ENCODE measurements at regions not wholly inside any gene's neighbourhood (a gene's known extent, or its start where the extent isn't known, plus 50 kb on each side); places are given as distances from the start of the nearest gene placed in this dataset.

DNA sequence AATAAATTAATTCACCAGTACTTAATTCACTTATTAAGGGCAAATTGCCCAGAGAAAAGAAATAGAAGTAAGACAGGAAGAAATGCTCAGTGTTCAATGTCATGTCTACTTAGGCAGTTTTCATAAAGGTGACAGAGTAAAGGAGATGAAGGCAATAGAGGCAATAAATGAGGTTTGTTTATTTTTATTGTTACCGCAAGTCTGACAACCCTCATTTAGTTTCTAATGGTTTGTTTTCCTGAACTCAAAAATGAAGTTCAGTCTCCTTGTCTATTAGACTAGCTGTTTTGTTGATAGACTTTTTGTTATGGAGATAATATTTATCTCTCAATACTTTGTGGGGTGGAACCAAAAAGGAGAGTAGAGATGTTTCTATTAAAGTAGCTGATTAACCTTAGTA is 258.3 kb downstream of the C3orf38 start:
- Histone ChIP-seq H3K27me3 (ENCODE audit: control insufficient read depth, insufficient read depth, low read length) (no peaks in the 10 kb centered on the region), H3K9me3 (ENCODE audit: control insufficient read depth, insufficient read depth, low read length) (no peaks in the 10 kb centered on the region), H3K36me3 (ENCODE audit: control insufficient read depth, insufficient read depth, low read length) (no peaks in the 10 kb centered on the region), H3K9ac (ENCODE audit: low read depth, low read length) (no peak overlapping the region), H3K4me1 (ENCODE audit: control insufficient read depth, insufficient read depth, low read length) (no peaks in the 10 kb centered on the region), H3K4me3 (ENCODE audit: low read depth, low read length) (no peak overlapping the region), H3K27ac (ENCODE audit: low read depth, low read length) (no peak overlapping the region)

- H3K27me3 ChIP-seq (ENCODE audit: control insufficient read depth, insufficient read depth, low read length), result no peaks in the 10 kb centered on the region
- no peak overlapping the region for H3K27ac ChIP-seq (ENCODE audit: low read depth, low read length)
- H3K9ac ChIP-seq (ENCODE audit: low read depth, low read length), result no peak overlapping the region
- H3K36me3 ChIP-seq (ENCODE audit: control insufficient read depth, insufficient read depth, low read length), result no peaks in the 10 kb centered on the region
- H3K9me3 ChIP-seq (ENCODE audit: control insufficient read depth, insufficient read depth, low read length), result no peaks in the 10 kb centered on the region
- H3K4me3 ChIP-seq (ENCODE audit: low read depth, low read length), result no peak overlapping the region
- no peaks in the 10 kb centered on the region for H3K4me1 ChIP-seq (ENCODE audit: control insufficient read depth, insufficient read depth, low read length)
Measured at GRCh38 chr3:88408935-88409334, 259.2 kb downstream of the C3orf38 start.

GRCh38 chr3:88410259-88410658 is 260.5 kb downstream of the C3orf38 start:
- no peak overlapping the region for H3K27ac ChIP-seq (ENCODE audit: low read depth, low read length)
- no peaks in the 10 kb centered on the region for H3K27me3 ChIP-seq (ENCODE audit: control insufficient read depth, insufficient read depth, low read length)
- H3K4me3 ChIP-seq (ENCODE audit: low read depth, low read length), result no peak overlapping the region
- no peaks in the 10 kb centered on the region for H3K36me3 ChIP-seq (ENCODE audit: control insufficient read depth, insufficient read depth, low read length)
- H3K4me1 ChIP-seq (ENCODE audit: control insufficient read depth, insufficient read depth, low read length), result no peaks in the 10 kb centered on the region
- H3K9ac ChIP-seq (ENCODE audit: low read depth, low read length), result no peak overlapping the region
- H3K9me3 ChIP-seq (ENCODE audit: control insufficient read depth, insufficient read depth, low read length), result no peaks in the 10 kb centered on the region

GRCh38 chr3:88412346-88412745 is 262.6 kb downstream of the C3orf38 start:
- Histone ChIP-seq H3K4me3 (ENCODE audit: low read depth, low read length) (no peak overlapping the region), H3K27ac (ENCODE audit: low read depth, low read length) (no peak overlapping the region), H3K36me3 (ENCODE audit: control insufficient read depth, insufficient read depth, low read length) (no peaks in the 10 kb centered on the region), H3K9me3 (ENCODE audit: control insufficient read depth, insufficient read depth, low read length) (no peaks in the 10 kb centered on the region), H3K27me3 (ENCODE audit: control insufficient read depth, insufficient read depth, low read length) (no peaks in the 10 kb centered on the region), H3K9ac (ENCODE audit: low read depth, low read length) (no peak overlapping the region), H3K4me1 (ENCODE audit: control insufficient read depth, insufficient read depth, low read length) (no peaks in the 10 kb centered on the region)

GRCh38 chr3:88416436-88416835 is 266.7 kb downstream of the C3orf38 start:
- Histone ChIP-seq H3K27ac (ENCODE audit: low read depth, low read length) (no peak overlapping the region), H3K9me3 (ENCODE audit: control insufficient read depth, insufficient read depth, low read length) (no peaks in the 10 kb centered on the region), H3K36me3 (ENCODE audit: control insufficient read depth, insufficient read depth, low read length) (no peaks in the 10 kb centered on the region), H3K27me3 (ENCODE audit: control insufficient read depth, insufficient read depth, low read length) (no peaks in the 10 kb centered on the region), H3K9ac (ENCODE audit: low read depth, low read length) (no peak overlapping the region), H3K4me3 (ENCODE audit: low read depth, low read length) (no peak overlapping the region), H3K4me1 (ENCODE audit: control insufficient read depth, insufficient read depth, low read length) (no peaks in the 10 kb centered on the region)

- Histone ChIP-seq H3K36me3 (ENCODE audit: control insufficient read depth, insufficient read depth, low read length) (no peaks in the 10 kb centered on the region), H3K27ac (ENCODE audit: low read depth, low read length) (no peak overlapping the region), H3K9me3 (ENCODE audit: control insufficient read depth, insufficient read depth, low read length) (no peaks in the 10 kb centered on the region), H3K4me1 (ENCODE audit: control insufficient read depth, insufficient read depth, low read length) (no peaks in the 10 kb centered on the region), H3K27me3 (ENCODE audit: control insufficient read depth, insufficient read depth, low read length) (no peaks in the 10 kb centered on the region), H3K4me3 (ENCODE audit: low read depth, low read length) (no peak overlapping the region), H3K9ac (ENCODE audit: low read depth, low read length) (no peak overlapping the region)
Measured at GRCh38 chr3:88418219-88418618, 268.5 kb downstream of the C3orf38 start.

DNA sequence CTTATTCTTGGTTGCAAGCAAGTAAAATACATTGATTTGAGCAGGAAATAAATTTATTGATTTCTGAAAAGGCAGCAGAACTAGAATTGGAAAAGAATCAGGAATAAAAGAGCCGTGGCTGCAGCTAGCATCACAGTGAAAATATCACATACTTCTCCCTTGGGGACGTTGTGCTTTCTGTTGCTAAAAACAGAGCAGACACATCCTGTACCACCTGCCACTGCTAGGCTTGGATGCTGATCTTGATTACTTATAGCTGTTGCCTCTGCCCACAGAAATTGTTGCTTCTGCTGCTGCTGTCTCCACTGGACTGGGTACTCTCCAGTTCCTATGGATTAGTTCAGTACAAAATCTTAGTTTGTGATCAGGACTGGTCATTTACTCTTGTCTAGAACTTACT is 283.8 kb downstream of the C3orf38 start:
- no peak overlapping the region for H3K4me3 ChIP-seq (ENCODE audit: low read depth, low read length)
- no peak overlapping the region for H3K9ac ChIP-seq (ENCODE audit: low read depth, low read length)
- H3K9me3 ChIP-seq (ENCODE audit: control insufficient read depth, insufficient read depth, low read length), result no peaks in the 10 kb centered on the region
- H3K27me3 ChIP-seq (ENCODE audit: control insufficient read depth, insufficient read depth, low read length), result no peaks in the 10 kb centered on the region
- H3K4me1 ChIP-seq (ENCODE audit: control insufficient read depth, insufficient read depth, low read length), result no peaks in the 10 kb centered on the region
- no peaks in the 10 kb centered on the region for H3K36me3 ChIP-seq (ENCODE audit: control insufficient read depth, insufficient read depth, low read length)
- no peak overlapping the region for H3K27ac ChIP-seq (ENCODE audit: low read depth, low read length)

DNA sequence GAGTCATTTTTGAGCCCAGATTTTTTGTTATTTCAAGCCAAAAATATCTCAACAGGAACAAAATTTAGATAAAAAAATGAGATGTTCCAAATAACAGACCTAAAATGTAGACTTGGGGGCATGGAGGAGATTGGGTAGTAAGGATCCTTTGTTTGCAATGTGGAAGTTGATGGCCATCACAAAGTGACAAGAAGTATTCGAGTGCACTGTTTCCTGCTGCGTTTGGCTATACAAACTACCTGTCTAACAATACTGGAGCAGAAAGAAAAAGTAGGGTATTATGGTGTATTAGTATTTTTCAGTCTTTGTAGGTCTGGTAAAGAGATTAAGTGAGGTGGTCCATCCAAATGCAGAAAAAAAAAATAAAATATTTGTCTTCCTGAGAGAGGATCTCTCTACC is 284.2 kb downstream of the C3orf38 start:
- no peaks in the 10 kb centered on the region for H3K9me3 ChIP-seq (ENCODE audit: control insufficient read depth, insufficient read depth, low read length)
- H3K4me1 ChIP-seq (ENCODE audit: control insufficient read depth, insufficient read depth, low read length), result no peaks in the 10 kb centered on the region
- H3K27me3 ChIP-seq (ENCODE audit: control insufficient read depth, insufficient read depth, low read length), result no peaks in the 10 kb centered on the region
- H3K36me3 ChIP-seq (ENCODE audit: control insufficient read depth, insufficient read depth, low read length), result no peaks in the 10 kb centered on the region
- H3K27ac ChIP-seq (ENCODE audit: low read depth, low read length), result no peak overlapping the region
- no peak overlapping the region for H3K4me3 ChIP-seq (ENCODE audit: low read depth, low read length)
- no peak overlapping the region for H3K9ac ChIP-seq (ENCODE audit: low read depth, low read length)

DNA sequence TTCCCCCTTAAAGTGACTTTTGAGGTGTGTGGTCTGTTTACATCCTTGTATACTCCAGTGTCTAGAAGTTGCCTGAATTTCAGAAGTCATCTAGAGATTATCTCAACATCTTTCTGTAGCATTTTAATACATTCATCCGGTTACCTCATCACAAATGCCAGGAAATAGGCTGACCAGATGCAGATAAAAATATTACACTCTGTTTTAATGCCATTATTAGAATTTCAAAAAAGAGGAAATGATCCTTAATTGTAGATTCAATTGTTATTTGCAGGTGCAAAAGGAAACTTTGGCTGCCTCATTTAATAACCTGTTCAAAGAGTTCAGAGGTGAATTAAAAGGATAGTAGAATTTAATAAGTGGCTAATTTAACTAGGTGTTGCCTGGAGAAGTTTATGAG is 290.9 kb downstream of the C3orf38 start:
- H3K4me3 ChIP-seq (ENCODE audit: low read depth, low read length), result no peak overlapping the region
- H3K27me3 ChIP-seq (ENCODE audit: control insufficient read depth, insufficient read depth, low read length), result no peaks in the 10 kb centered on the region
- peaks cover 13% of the 10 kb centered on the region; the same call in 1 of the 2 replicates for H3K4me1 ChIP-seq (ENCODE audit: control insufficient read depth, insufficient read depth, low read length)
- H3K9me3 ChIP-seq (ENCODE audit: control insufficient read depth, insufficient read depth, low read length), result no peaks in the 10 kb centered on the region
- H3K27ac ChIP-seq (ENCODE audit: low read depth, low read length), result no peak overlapping the region
- H3K36me3 ChIP-seq (ENCODE audit: control insufficient read depth, insufficient read depth, low read length), result no peaks in the 10 kb centered on the region
- H3K9ac ChIP-seq (ENCODE audit: low read depth, low read length), result no peak overlapping the region

DNA sequence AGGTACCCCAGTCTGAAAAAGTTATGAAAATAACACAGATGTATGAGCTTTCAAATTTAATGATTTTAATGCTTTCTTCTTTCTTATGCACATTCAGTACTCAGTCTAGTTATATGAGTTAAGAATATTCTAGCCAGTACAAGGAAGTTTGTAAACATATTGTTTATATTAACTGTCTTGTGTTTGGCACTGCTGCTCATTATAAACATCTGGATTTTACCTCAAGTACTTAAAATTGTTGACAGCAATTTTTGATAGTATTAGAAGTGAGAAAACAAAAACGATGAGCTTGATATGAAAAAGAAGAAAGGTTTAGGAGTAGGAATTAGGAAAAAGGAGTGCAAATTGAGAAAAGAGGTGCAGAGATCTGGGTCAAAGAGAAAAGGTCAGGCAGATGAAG is 293.3 kb downstream of the C3orf38 start:
- Histone ChIP-seq H3K36me3 (ENCODE audit: control insufficient read depth, insufficient read depth, low read length) (no peaks in the 10 kb centered on the region), H3K9ac (ENCODE audit: low read depth, low read length) (no peak overlapping the region), H3K9me3 (ENCODE audit: control insufficient read depth, insufficient read depth, low read length) (no peaks in the 10 kb centered on the region), H3K27ac (ENCODE audit: low read depth, low read length) (no peak overlapping the region), H3K4me1 (ENCODE audit: control insufficient read depth, insufficient read depth, low read length) (peaks cover 13% of the 10 kb centered on the region; the same call in 1 of the 2 replicates), H3K4me3 (ENCODE audit: low read depth, low read length) (no peak overlapping the region), H3K27me3 (ENCODE audit: control insufficient read depth, insufficient read depth, low read length) (no peaks in the 10 kb centered on the region)

GRCh38 chr3:88444251-88444650 is 294.5 kb downstream of the C3orf38 start:
- H3K9ac ChIP-seq (ENCODE audit: low read depth, low read length), result no peak overlapping the region
- no peaks in the 10 kb centered on the region for H3K36me3 ChIP-seq (ENCODE audit: control insufficient read depth, insufficient read depth, low read length)

GRCh38 chr3:88452228-88452627 is 302.5 kb downstream of the C3orf38 start:
- Histone ChIP-seq H3K36me3 (ENCODE audit: control insufficient read depth, insufficient read depth, low read length) (no peaks in the 10 kb centered on the region), H3K27ac (ENCODE audit: low read depth, low read length) (no peak overlapping the region), H3K9ac (ENCODE audit: low read depth, low read length) (no peak overlapping the region), H3K27me3 (ENCODE audit: control insufficient read depth, insufficient read depth, low read length) (no peaks in the 10 kb centered on the region), H3K4me1 (ENCODE audit: control insufficient read depth, insufficient read depth, low read length) (no peaks in the 10 kb centered on the region), H3K9me3 (ENCODE audit: control insufficient read depth, insufficient read depth, low read length) (no peaks in the 10 kb centered on the region), H3K4me3 (ENCODE audit: low read depth, low read length) (no peak overlapping the region)

More at GRCh38 chr3:88444251-88444650, 294.5 kb downstream of the C3orf38 start:
- Histone ChIP-seq H3K27me3 (ENCODE audit: control insufficient read depth, insufficient read depth, low read length) (no peaks in the 10 kb centered on the region), H3K9me3 (ENCODE audit: control insufficient read depth, insufficient read depth, low read length) (no peaks in the 10 kb centered on the region), H3K4me1 (ENCODE audit: control insufficient read depth, insufficient read depth, low read length) (peaks cover 13% of the 10 kb centered on the region; the same call in 1 of the 2 replicates), H3K4me3 (ENCODE audit: low read depth, low read length) (no peak overlapping the region), H3K27ac (ENCODE audit: low read depth, low read length) (no peak overlapping the region)
